ENCODE measurements at regions not wholly inside any gene's neighbourhood (a gene's known extent, or its start where the extent isn't known, plus 50 kb on each side); places are given as distances from the start of the nearest gene placed in this dataset.

DNA sequence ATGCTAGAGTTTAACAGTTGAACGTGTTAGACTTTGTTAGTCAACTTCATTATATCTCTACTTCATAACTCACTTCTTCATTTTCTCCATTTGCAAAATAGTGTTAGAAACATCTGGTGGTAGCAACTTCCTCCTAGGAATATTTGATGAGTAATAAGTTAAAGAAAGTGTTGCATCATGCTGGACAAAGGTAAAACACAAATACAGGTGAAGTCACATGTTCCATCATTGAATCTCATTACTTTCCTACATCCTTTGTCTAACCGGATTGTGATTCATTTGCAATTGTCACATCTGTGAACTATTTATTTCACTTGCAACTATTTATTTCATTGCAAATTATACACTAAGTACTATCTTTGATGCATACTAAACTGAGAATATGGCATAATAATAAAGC, 186.5 kb downstream of the TUSC7 start:
- Histone ChIP-seq H3K36me3 (ENCODE audit: control insufficient read depth in 2 of 4, insufficient read depth in 4 of 4, low read length in 3 of 4) (no peaks in the 10 kb centered on the region), H3K9ac (replicated peaks in 1 of 4; ENCODE audit: extremely low read depth in 1 of 4, low read depth in 3 of 4, low read length in 3 of 4) (no peak overlapping the region), H3K9me3 (ENCODE audit: insufficient read depth in 2 of 2, low read depth in 1 of 2, low read length in 1 of 2) (no peaks in the 10 kb centered on the region), H2BK15ac (ENCODE audit: low read length) (no peak overlapping the region), H3K14ac (ENCODE audit: insufficient read length) (no peak overlapping the region), H2BK12ac (ENCODE audit: low read depth, low read length) (no peak overlapping the region), H3K79me2 (ENCODE audit: control insufficient read depth in 1 of 2, insufficient read depth in 2 of 2, low read length in 2 of 2) (no peaks in the 10 kb centered on the region), H4K8ac (ENCODE audit: extremely low read depth, insufficient read depth, low read length) (no peak overlapping the region), H3K4me3 (ENCODE audit: extremely low read depth in 1 of 4, insufficient read depth in 2 of 4, low read depth in 3 of 4, low read length in 4 of 4) (no peak overlapping the region), H4K20me1 (replicated peaks in 1 of 2; ENCODE audit: control insufficient read depth in 1 of 2, insufficient read depth in 2 of 2, low read length in 2 of 2) (no peaks in the 10 kb centered on the region), H3K4ac (replicated peaks; ENCODE audit: insufficient read length, low read depth, low read length) (no peak overlapping the region), H2BK120ac (replicated peaks; ENCODE audit: low read depth, low read length) (no peak overlapping the region), H2AK5ac (ENCODE audit: low read depth, low read length) (no peak overlapping the region), H3K56ac (replicated peaks; ENCODE audit: insufficient read length, low read depth, low read length) (no peak overlapping the region), H3K18ac (ENCODE audit: extremely low read depth, low read length) (no peak overlapping the region), H4K91ac (replicated peaks; ENCODE audit: insufficient read length, low read length) (no peak overlapping the region), H3K23me2 (ENCODE audit: low read depth, low read length) (no peaks in the 10 kb centered on the region), H3K4me1 (replicated peaks in 1 of 4; ENCODE audit: control insufficient read depth in 3 of 4, insufficient read depth in 4 of 4, low read length in 3 of 4) (no peaks in the 10 kb centered on the region), H4K5ac (ENCODE audit: insufficient read length, low read depth, low read length) (no peak overlapping the region), H3K27me3 (replicated peaks in 1 of 4; ENCODE audit: control insufficient read depth in 3 of 4, extremely low read depth in 1 of 4, insufficient read depth in 3 of 4, low read length in 3 of 4) (no peaks in the 10 kb centered on the region), H3K79me1 (ENCODE audit: low read depth, low read length) (no peaks in the 10 kb centered on the region), H3K27ac (ENCODE audit: low read depth, low read length) (no peak overlapping the region), H2BK20ac (ENCODE audit: low read length) (no peak overlapping the region), H3K4me2 (ENCODE audit: insufficient read depth in 1 of 2, low read depth in 2 of 2, low read length in 2 of 2) (no peak overlapping the region), H3K23ac (ENCODE audit: insufficient read length) (no peak overlapping the region), H2BK5ac (ENCODE audit: low read depth, low read length) (no peak overlapping the region), H2AFZ (ENCODE audit: low read length) (no peak overlapping the region)
- ChIA-PET CTCF (ENCODE audit: partially characterized antibody) (no interaction called here), POLR2A (ENCODE audit: partially characterized antibody) (no interaction called here)
- no peak for DNase-seq (ENCODE audit: low read depth in 1 of 2, low spot score in 2 of 2)
- WGBS, 2 experiments (ENCODE audit: extremely low coverage in 1 of 2, insufficient coverage in 1 of 2, insufficient read length in 1 of 2, insufficient replicate concordance in 2 of 2, low coverage in 1 of 2, low lambda C conversion rate in 2 of 2, missing lambda C conversion rate in 1 of 2): 86% methylated on average over 2 of the region's 2 CpGs; no CpG with 5 or more reads in 1 of the 2 experiments
- FAIRE-seq: no peak
- TF ChIP-seq TCF12 (IDR thresholded peaks at IDR 0.05; ENCODE audit: low read depth, low read length): no peak
- no peak for TF ChIP-seq BRCA1 (IDR thresholded peaks at IDR 0.05; ENCODE audit: low read depth, low read length)
- TF ChIP-seq PHF8 (conservative IDR thresholded peaks at IDR 0.05; ENCODE audit: low read depth, low read length): no peak
- no peak for TF ChIP-seq NRF1 (IDR thresholded peaks at IDR 0.05; ENCODE audit: low read depth, low read length)
- TF ChIP-seq CHD1 (IDR thresholded peaks at IDR 0.05; ENCODE audit: low read depth, low read length): no peak
- TF ChIP-seq, protein P1, sequence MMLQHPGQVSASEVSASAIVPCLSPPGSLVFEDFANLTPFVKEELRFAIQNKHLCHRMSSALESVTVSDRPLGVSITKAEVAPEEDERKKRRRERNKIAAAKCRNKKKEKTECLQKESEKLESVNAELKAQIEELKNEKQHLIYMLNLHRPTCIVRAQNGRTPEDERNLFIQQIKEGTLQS (IDR thresholded peaks at IDR 0.05; ENCODE audit: insufficient read depth, low read depth, low read length): no peak
- no peak for TF ChIP-seq RBBP5 (IDR thresholded peaks at IDR 0.05; ENCODE audit: borderline replicate concordance, low read depth, low read length)
- TF ChIP-seq KDM5A (IDR thresholded peaks at IDR 0.05; ENCODE audit: low read length): no peak
- no peak for TF ChIP-seq KDM1A (IDR thresholded peaks at IDR 0.05; ENCODE audit: borderline replicate concordance, low read length)
- no peak for TF ChIP-seq CHD2 (IDR thresholded peaks at IDR 0.05; ENCODE audit: low read length)
- TF ChIP-seq SUZ12 (IDR thresholded peaks at IDR 0.05; ENCODE audit: low read length): no peak
- no peak for TF ChIP-seq SAP30 (IDR thresholded peaks at IDR 0.05; ENCODE audit: insufficient read depth, insufficient replicate concordance, low read length)
- TF ChIP-seq, protein P2, sequence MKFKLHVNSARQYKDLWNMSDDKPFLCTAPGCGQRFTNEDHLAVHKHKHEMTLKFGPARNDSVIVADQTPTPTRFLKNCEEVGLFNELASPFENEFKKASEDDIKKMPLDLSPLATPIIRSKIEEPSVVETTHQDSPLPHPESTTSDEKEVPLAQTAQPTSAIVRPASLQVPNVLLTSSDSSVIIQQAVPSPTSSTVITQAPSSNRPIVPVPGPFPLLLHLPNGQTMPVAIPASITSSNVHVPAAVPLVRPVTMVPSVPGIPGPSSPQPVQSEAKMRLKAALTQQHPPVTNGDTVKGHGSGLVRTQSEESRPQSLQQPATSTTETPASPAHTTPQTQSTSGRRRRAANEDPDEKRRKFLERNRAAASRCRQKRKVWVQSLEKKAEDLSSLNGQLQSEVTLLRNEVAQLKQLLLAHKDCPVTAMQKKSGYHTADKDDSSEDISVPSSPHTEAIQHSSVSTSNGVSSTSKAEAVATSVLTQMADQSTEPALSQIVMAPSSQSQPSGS (IDR thresholded peaks at IDR 0.05; ENCODE audit: low read length): no peak
- TF ChIP-seq POLR2A (IDR thresholded peaks at IDR 0.05; ENCODE audit: control extremely low read depth in 1 of 2, low read depth in 2 of 2, low read length in 2 of 2): no peak
